ENCODE measurements at regions not wholly inside any gene's neighbourhood (a gene's known extent, or its start where the extent isn't known, plus 50 kb on each side); places are given as distances from the start of the nearest gene placed in this dataset.

DNA sequence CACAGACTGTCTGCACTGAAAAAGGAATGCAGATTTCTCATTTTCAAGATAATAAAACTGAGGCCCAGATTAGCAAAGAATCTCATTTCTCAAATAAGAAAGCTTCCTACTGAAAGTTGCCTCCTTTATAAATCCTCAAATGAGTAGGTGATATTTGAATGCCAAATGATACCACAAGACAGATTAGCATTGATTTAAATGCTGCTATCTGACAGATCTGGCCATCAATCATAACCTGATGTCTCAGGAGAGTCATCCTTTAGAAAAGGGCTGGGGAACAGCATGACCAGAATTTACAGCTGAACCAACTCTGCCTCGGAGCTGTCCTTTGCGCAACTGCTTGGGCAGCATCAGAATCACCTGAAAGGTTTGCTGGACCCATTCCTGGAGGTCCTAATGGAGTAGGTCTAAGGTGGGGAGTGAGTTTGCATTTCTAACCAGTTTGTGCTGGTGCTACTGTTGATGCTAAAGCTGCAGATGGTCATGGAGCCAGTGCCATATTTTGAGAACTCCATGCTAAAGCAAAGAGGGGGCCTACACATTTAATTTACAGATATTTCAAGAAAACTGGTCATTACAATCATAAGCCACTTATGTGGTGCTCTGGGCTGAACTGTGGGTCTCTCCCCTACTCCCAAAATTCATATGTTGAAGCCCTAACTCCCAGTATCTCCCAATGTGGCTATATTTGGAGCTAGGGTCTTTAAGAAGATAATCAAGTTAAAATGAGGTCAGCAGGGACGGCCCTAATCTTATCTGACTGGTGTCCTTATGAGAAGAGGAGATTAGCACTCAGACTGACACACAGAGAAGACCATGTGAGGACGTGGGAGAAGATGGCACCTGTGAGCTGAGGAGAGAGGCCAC is 295.5 kb upstream of the JARID2 start:
- TF ChIP-seq, protein P1, sequence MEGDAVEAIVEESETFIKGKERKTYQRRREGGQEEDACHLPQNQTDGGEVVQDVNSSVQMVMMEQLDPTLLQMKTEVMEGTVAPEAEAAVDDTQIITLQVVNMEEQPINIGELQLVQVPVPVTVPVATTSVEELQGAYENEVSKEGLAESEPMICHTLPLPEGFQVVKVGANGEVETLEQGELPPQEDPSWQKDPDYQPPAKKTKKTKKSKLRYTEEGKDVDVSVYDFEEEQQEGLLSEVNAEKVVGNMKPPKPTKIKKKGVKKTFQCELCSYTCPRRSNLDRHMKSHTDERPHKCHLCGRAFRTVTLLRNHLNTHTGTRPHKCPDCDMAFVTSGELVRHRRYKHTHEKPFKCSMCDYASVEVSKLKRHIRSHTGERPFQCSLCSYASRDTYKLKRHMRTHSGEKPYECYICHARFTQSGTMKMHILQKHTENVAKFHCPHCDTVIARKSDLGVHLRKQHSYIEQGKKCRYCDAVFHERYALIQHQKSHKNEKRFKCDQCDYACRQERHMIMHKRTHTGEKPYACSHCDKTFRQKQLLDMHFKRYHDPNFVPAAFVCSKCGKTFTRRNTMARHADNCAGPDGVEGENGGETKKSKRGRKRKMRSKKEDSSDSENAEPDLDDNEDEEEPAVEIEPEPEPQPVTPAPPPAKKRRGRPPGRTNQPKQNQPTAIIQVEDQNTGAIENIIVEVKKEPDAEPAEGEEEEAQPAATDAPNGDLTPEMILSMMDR (IDR thresholded peaks at IDR 0.05) = no peak
- H3K4me3 ChIP-seq = no peak overlapping the region
- H3K27ac ChIP-seq = no peak overlapping the region
- DNase-seq (ENCODE audit: low spot score) = no peak

DNA sequence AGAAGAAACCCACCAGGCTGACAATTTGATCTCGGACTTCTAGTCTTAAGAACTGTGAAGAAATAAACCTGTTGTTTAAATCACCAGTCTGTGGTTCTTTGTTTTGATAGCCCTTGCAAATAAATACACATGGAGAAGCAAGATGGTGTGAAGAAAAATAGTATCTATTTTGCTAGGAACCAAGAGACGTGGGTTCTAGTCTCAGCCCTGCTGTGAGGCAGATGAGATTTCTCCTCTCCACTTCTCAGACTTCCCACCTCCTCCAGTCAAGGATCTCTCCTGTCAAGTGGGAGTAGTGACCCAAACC is 294.9 kb upstream of the JARID2 start:
- Histone ChIP-seq H3K27ac (no peak overlapping the region), H3K4me3 (no peak overlapping the region)
- DNase-seq (ENCODE audit: low spot score) = no peak
- TF ChIP-seq, protein P1 (IDR thresholded peaks at IDR 0.05) = no peak

DNA sequence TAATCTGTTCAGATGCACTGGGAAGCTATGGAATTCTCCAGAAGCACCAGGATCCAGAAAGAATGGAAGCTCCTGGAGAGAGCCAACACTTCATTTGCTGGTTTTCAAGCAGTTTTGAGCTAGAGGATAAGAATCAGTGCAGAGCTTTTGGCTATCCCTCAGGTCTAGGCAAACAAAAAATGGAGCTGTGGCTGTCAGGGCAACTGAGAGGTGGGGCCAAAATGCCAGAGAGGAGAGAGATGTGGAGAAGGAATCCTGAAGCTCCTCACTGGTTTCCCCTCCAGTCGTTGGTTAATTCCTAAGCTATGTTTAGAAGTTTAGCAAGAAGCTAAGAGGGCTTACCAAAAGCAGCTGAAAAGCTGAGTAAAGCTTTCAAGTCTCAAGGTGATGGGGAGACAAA is 294.2 kb upstream of the JARID2 start:
- no peak for DNase-seq (ENCODE audit: low spot score)
- TF ChIP-seq, protein P1 (IDR thresholded peaks at IDR 0.05) = no peak
- Histone ChIP-seq H3K4me3 (no peak overlapping the region), H3K27ac (no peak overlapping the region)

DNA sequence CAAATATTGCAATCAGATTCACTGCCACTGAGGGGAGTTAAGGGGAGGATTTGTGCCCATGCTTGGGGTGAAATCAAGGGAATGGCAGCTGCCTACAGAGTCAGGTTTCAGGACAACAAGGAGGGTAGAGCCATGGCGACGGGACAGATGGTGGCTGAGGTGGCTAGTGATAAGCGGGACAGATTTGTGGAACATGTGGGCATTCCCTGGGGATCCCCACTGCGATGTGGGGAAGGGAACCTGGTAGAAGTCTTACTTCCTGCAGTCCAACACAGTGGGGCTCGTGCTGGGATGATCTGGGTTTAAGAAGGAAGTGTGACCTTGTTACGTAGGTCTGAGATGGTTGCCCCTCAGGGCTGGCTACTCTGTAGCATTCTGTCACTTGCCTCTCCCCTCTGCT is 292.0 kb upstream of the JARID2 start:
- Histone ChIP-seq H3K4me3 (no peak overlapping the region), H3K27ac (no peak overlapping the region)
- TF ChIP-seq, protein P1 (IDR thresholded peaks at IDR 0.05) = no peak
- DNase-seq (ENCODE audit: low spot score) = no peak

DNA sequence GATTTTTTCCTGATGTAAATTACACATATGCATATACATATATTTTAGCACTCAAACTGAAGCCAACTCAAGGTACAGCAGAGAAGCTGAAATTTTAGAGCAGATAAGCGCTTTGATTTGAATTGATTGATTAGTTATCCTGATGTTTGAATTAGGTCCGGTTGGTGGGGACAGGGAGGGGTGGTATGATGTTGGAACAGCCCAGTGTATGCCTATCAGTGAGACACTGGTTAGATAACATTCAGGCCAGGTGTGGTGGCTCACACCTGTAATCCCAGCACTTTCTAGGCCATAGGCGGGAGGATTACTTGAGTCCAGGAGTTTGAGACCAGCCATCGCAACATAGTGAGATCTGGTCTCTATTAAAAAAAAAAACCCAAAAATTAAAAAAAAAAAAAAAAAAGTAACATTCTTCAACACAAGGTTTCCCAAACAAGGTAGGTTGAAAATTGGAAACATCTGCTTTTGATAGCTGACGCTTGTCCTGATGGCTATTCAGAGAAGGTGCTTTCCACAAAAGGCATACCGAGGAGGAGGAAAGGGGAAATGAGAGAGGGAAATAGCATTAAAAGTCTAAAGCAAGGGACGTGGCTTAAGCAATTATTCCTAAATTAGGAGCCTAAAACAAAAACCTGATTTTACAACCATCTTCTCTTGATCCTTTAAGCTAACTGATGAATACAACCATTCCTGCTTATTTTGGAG is 288.4 kb upstream of the JARID2 start:
- Histone ChIP-seq H3K4me3 (no peak overlapping the region), H3K27ac (no peak overlapping the region)
- TF ChIP-seq, protein P1 (IDR thresholded peaks at IDR 0.05) = no peak
- DNase-seq (ENCODE audit: low spot score) = no peak

DNA sequence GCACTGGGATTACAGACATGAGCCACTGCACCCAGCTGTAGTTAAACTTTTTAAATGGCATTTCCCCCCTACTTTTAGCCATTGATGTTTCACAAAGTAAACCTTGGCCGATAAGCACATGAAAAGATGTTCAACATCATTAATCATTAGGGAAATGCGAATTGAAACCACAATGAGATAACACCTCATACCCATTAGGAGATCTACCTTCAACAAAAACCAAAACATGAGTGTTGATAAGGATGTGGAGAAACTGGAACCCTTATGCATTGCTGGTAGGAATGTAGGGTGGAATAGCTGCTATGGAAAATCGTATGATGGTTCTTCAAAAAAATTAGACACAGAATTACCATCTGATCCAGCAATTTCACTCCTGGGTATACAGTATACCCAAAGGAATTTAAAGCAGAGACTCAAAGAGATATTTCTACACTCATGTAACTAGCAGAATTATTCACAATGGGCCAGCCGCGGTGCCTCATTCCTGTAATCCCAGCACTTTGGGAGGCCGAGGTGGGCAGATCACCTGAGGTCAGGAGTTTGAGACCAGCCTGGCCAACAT is 286.5 kb upstream of the JARID2 start:
- DNase-seq (ENCODE audit: low spot score) = no peak
- no peak overlapping the region for H3K4me3 ChIP-seq
- H3K27ac ChIP-seq = no peak overlapping the region
- TF ChIP-seq, protein P1 (IDR thresholded peaks at IDR 0.05) = no peak

Measured in coronary artery (tissue), 2 donors.